ENCODE measurements at regions not wholly inside any gene's neighbourhood (a gene's known extent, or its start where the extent isn't known, plus 50 kb on each side); places are given as distances from the start of the nearest gene placed in this dataset.
"Not testable (repeated sequence)": the region's sequence is repeated elsewhere in the genome, so short reads cannot be mapped to it uniquely, and the experiment has no call there.

GRCh38 chr1:219548386-219548785, 64.5 kb downstream of the ZC3H11B start:
- DNase-seq (ENCODE audit: extremely low read depth, low read depth) = no peak
- no peak for TF ChIP-seq CTCF (IDR thresholded peaks at IDR 0.05; ENCODE audit: low read depth, low read length)

- DNase-seq (ENCODE audit: extremely low read depth, low read depth) = not testable (repeated sequence)
These were observed 67.1 kb downstream of the ZC3H11B start for GRCh38 chr1:219545756-219546155.

- DNase-seq (ENCODE audit: extremely low read depth, low read depth) = no peak
- TF ChIP-seq CTCF (IDR thresholded peaks at IDR 0.05; ENCODE audit: low read depth, low read length) = peak; percentile 21
These were observed 68.6 kb downstream of the ZC3H11B start for GRCh38 chr1:219544163-219544846.

GRCh38 chr1:219542828-219543518, 69.9 kb downstream of the ZC3H11B start:
- DNase-seq (ENCODE audit: extremely low read depth, low read depth) = no peak
- TF ChIP-seq CTCF (IDR thresholded peaks at IDR 0.05; ENCODE audit: low read depth, low read length) = no peak

- TF ChIP-seq CTCF (IDR thresholded peaks at IDR 0.05; ENCODE audit: low read depth, low read length) = no peak
These were observed 71.0 kb downstream of the ZC3H11B start for GRCh38 chr1:219541946-219542345.

GRCh38 chr1:219539645-219540254, 73.2 kb downstream of the ZC3H11B start:
- DNase-seq (ENCODE audit: extremely low read depth, low read depth) = no peak
- no peak for TF ChIP-seq CTCF (IDR thresholded peaks at IDR 0.05; ENCODE audit: low read depth, low read length)

More at GRCh38 chr1:219541946-219542345, 71.0 kb downstream of the ZC3H11B start:
- DNase-seq (ENCODE audit: extremely low read depth, low read depth) = no peak

GRCh38 chr1:219538886-219539285, 74.0 kb downstream of the ZC3H11B start:
- no peak for DNase-seq (ENCODE audit: extremely low read depth, low read depth)
- TF ChIP-seq CTCF (IDR thresholded peaks at IDR 0.05; ENCODE audit: low read depth, low read length) = no peak

Data from AG09319 (cell line).